ENCODE measurements at regions not wholly inside any gene's neighbourhood (a gene's known extent, or its start where the extent isn't known, plus 50 kb on each side); places are given as distances from the start of the nearest gene placed in this dataset.
"Not testable (repeated sequence)": the region's sequence is repeated elsewhere in the genome, so short reads cannot be mapped to it uniquely, and the experiment has no call there.

GRCh38 chr4:146062340-146062739 lies 113.2 kb upstream of the LSM6 start:
- DNase-seq, result no peak
- peaks cover 5% of the 10 kb centered on the region for H3K9me3 Mint-ChIP-seq
- no peak overlapping the region for H3K27ac Mint-ChIP-seq
- H3K4me1 Mint-ChIP-seq, result no peaks in the 10 kb centered on the region
- ChIA-PET POLR2A (no interaction called here), CTCF (interaction anchor here (1.3 kb wide), 1 partner anchor 12 kb away, joined by 3 read pairs; no protein-coding TSS in a partner anchor)
- H3K27me3 Mint-ChIP-seq, result peaks cover 9% of the 10 kb centered on the region
- H3K36me3 Mint-ChIP-seq (ENCODE audit: low read depth), result no peaks in the 10 kb centered on the region
- no peak overlapping the region for H3K4me3 Mint-ChIP-seq

DNA sequence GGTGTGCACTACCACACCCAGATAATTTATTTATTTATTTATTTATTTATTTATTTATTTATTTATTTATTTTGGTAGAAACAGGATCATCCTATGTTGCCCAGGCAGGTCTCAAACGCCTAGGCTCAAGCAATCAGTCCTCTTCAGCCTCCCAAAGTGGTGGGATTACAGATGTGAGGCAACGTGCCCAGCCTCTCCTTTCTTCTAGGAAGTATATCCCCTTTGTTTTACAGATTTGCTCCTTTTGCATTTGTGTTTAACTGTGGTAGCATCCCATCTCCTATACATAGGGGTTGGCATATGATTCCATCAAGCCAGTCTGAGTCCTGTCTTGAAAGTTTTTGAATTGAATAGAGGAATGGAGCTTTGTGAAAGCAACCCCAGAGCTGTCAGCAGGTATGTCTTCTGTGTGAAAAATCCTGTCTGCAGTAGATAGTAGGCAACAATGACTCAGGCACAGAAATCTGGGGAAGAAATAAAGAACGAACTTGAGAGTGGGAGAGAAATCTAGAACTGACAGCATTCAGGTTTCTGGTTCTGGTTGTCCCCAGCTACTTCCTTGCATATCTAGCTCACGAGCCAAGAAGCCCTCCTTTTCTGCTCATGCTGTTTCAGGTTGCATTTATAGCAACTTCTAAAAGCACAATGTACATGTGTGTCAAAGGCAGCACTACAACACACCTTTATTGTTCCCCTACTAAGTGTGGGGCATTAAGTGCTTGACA lies 113.7 kb upstream of the LSM6 start:
- no peak overlapping the region for H3K27ac Mint-ChIP-seq
- no peaks in the 10 kb centered on the region for H3K36me3 Mint-ChIP-seq (ENCODE audit: low read depth)

DNA sequence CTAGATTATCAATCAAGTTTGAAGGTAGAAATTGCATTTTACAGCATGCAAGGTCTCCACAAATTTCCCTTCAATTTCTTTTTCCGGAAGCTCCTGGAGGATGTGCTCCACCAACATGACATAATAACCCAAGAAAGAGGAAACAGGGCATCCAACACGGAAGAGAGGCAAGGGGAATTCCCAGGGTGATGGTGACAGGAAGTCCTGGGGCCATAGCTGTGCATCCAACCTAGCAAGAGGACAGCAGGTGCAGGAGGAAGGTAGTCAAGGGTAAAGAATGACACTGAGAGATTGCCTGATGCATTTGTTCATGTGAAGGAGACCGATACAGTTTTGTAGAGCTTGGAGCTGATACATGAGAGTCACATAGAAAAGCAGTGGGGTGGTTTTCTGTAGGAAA lies 115.7 kb upstream of the LSM6 start:
- POLR2A ChIA-PET, result no interaction called here

More for the DNA sequence above, 113.7 kb upstream of the LSM6 start:
- H3K27me3 Mint-ChIP-seq, result peaks cover 9% of the 10 kb centered on the region
- CTCF ChIA-PET, result interaction anchor here (1.3 kb wide), 1 partner anchor 13 kb away, joined by 3 read pairs; no protein-coding TSS in a partner anchor
- H3K4me3 Mint-ChIP-seq, result no peak overlapping the region
- H3K4me1 Mint-ChIP-seq, result no peaks in the 10 kb centered on the region
- peaks cover 5% of the 10 kb centered on the region for H3K9me3 Mint-ChIP-seq
- POLR2A ChIA-PET, result no interaction called here
- DNase-seq, result no peak

DNA sequence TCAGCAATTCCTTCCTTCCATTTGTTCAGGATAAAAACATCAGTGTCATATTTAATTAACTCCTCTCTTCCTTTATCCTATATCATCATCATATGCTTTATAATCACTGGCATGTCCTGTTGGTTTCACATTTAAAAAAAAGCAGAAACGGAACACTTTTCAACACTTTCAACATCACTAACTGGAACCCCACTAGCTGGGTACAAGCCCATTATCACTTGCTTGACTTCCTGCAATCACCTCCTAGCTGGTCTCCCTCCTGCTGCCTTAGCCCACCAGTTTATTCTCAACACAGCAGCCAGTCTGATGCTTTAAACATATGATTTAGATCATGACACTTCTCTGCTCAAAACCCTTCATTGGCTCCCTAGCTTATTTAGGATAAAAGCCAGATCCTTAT lies 116.4 kb upstream of the LSM6 start:
- H3K9me3 Mint-ChIP-seq, result no peaks in the 10 kb centered on the region
- no peak overlapping the region for H3K27ac Mint-ChIP-seq
- ChIA-PET POLR2A (no interaction called here), CTCF (interaction anchor here (0.9 to 1.1 kb wide), 2 partner anchors 9 to 36 kb away, joined by 3 read pairs; no protein-coding TSS in a partner anchor)
- H3K27me3 Mint-ChIP-seq, result peaks cover 9% of the 10 kb centered on the region
- peaks cover 6% of the 10 kb centered on the region for H3K4me1 Mint-ChIP-seq
- no peak for DNase-seq
- no peaks in the 10 kb centered on the region for H3K36me3 Mint-ChIP-seq (ENCODE audit: low read depth)
- no peak overlapping the region for H3K4me3 Mint-ChIP-seq

More for the DNA sequence above, 115.7 kb upstream of the LSM6 start:
- no peak for DNase-seq
- no peaks in the 10 kb centered on the region for H3K4me1 Mint-ChIP-seq
- H3K27ac Mint-ChIP-seq, result no peak overlapping the region
- no peaks in the 10 kb centered on the region for H3K9me3 Mint-ChIP-seq
- CTCF ChIA-PET, result interaction anchor here (1.1 kb wide), 1 partner anchor 10 kb away, joined by 3 read pairs; no protein-coding TSS in a partner anchor
- peaks cover 9% of the 10 kb centered on the region for H3K27me3 Mint-ChIP-seq
- H3K36me3 Mint-ChIP-seq (ENCODE audit: low read depth), result no peaks in the 10 kb centered on the region
- H3K4me3 Mint-ChIP-seq, result no peak overlapping the region

- Mint-ChIP-seq H3K27me3 (peaks cover 9% of the 10 kb centered on the region), H3K4me3 (no peak overlapping the region), H3K36me3 (ENCODE audit: low read depth) (no peaks in the 10 kb centered on the region), H3K27ac (no peak overlapping the region), H3K9me3 (no peaks in the 10 kb centered on the region), H3K4me1 (peaks cover 6% of the 10 kb centered on the region)
- ChIA-PET CTCF (interaction anchor here (0.9 to 1.1 kb wide), 2 partner anchors 9 to 37 kb away, joined by 3 read pairs; no protein-coding TSS in a partner anchor), POLR2A (no interaction called here)
- no peak for DNase-seq
Observed at GRCh38 chr4:146058531-146058930, 117.0 kb upstream of the LSM6 start.

DNA sequence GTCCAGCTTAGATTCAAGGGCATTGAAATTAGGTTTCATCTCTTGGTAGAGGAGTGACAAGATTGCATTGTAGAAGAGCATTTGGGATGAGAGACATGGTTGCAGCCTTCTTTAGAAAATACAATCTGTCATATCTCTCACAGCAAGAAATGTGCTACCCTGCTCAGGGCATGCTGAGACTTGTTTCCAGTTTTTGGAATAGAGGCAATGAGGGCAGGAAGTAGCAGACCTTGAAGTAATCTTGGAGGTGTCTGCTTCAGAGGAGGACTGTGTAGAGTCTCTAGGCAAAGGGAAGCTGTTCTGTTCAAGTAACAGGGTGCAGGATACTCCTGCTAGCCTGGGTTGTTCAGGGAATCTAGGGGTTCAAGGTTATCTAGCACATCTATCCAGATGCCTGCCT lies 116.1 kb upstream of the ZNF827 start:
- no peaks in the 10 kb centered on the region for H3K27me3 Mint-ChIP-seq
- no peak for DNase-seq
- no peak overlapping the region for H3K4me3 Mint-ChIP-seq
- no peaks in the 10 kb centered on the region for H3K9me3 Mint-ChIP-seq
- H3K4me1 Mint-ChIP-seq, result peaks cover 6% of the 10 kb centered on the region
- no peak overlapping the region for H3K27ac Mint-ChIP-seq
- ChIA-PET POLR2A (no interaction called here), CTCF (no interaction called here)
- no peaks in the 10 kb centered on the region for H3K36me3 Mint-ChIP-seq (ENCODE audit: low read depth)

GRCh38 chr4:146053891-146054290 lies 115.3 kb upstream of the ZNF827 start:
- CTCF ChIA-PET, result no interaction called here
- no peaks in the 10 kb centered on the region for H3K9me3 Mint-ChIP-seq
- POLR2A ChIA-PET, result no interaction called here
- DNase-seq, result no peak
- H3K27me3 Mint-ChIP-seq, result no peaks in the 10 kb centered on the region
- H3K4me3 Mint-ChIP-seq, result no peak overlapping the region
- no peak overlapping the region for H3K27ac Mint-ChIP-seq
- H3K36me3 Mint-ChIP-seq (ENCODE audit: low read depth), result no peaks in the 10 kb centered on the region
- H3K4me1 Mint-ChIP-seq, result peaks cover 6% of the 10 kb centered on the region

GRCh38 chr4:146051728-146052391 lies 113.2 kb upstream of the ZNF827 start:
- peaks cover 4% of the 10 kb centered on the region for H3K9me3 Mint-ChIP-seq
- H3K4me1 Mint-ChIP-seq, result peaks cover 6% of the 10 kb centered on the region
- no peak overlapping the region for H3K4me3 Mint-ChIP-seq
- ChIA-PET POLR2A (no interaction called here), CTCF (no interaction called here)
- no peak for DNase-seq
- no peaks in the 10 kb centered on the region for H3K27me3 Mint-ChIP-seq
- H3K27ac Mint-ChIP-seq, result no peak overlapping the region
- no peaks in the 10 kb centered on the region for H3K36me3 Mint-ChIP-seq (ENCODE audit: low read depth)

DNA sequence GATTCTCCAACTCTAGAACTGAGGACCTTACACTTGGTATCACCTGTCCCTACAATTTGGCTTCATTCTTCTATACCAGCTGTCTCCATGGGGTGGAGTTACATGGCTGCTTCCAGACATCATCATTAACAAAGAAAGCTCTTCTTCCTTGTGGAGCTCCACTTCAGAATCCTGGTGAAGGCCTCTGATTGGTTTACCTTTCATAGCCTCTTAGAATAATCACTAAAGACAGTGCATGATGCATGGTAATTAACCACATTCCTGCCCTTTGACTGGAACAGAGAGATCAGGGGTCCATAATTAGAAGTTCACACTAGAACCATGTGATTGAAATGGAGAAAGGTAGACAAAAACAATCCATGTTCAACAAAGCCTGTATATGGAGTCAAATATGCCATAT lies 112.6 kb upstream of the ZNF827 start:
- ChIA-PET POLR2A (no interaction called here), CTCF (no interaction called here)
- Mint-ChIP-seq H3K27me3 (no peaks in the 10 kb centered on the region), H3K4me1 (peaks cover 6% of the 10 kb centered on the region), H3K9me3 (peaks cover 4% of the 10 kb centered on the region), H3K36me3 (ENCODE audit: low read depth) (no peaks in the 10 kb centered on the region), H3K27ac (no peak overlapping the region), H3K4me3 (no peak overlapping the region)
- no peak for DNase-seq

DNA sequence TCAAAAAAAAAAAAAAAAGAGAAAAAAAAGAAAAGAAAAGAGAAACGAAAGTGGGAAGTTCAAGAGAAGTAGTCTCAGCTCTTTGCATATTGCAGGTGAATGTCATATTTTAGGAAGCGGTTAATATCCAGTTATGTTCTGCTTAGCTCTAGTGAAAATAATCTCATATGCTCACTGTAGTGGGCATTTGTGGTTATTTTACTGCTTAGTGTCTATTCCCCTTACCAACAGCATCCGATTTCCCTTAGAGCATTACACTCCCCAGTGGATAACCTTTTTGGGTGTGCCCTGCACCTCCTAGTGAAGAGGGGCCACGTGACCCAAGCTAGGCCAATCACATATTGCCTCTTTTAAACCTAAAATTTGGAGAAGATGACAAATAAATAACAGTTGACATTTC lies 111.2 kb upstream of the ZNF827 start:
- DNase-seq, result no peak
- POLR2A ChIA-PET, result no interaction called here
- no peak overlapping the region for H3K4me3 Mint-ChIP-seq
- H3K4me1 Mint-ChIP-seq, result peaks cover 6% of the 10 kb centered on the region
- peaks cover 4% of the 10 kb centered on the region for H3K9me3 Mint-ChIP-seq
- no peak overlapping the region for H3K27ac Mint-ChIP-seq
- no peaks in the 10 kb centered on the region for H3K36me3 Mint-ChIP-seq (ENCODE audit: low read depth)
- H3K27me3 Mint-ChIP-seq, result peaks cover 8% of the 10 kb centered on the region
- CTCF ChIA-PET, result interaction anchor here (0.7 to 1.6 kb wide), 4 partner anchors 9 to 1218 kb away, joined by 3 to 4 read pairs (median 3); no protein-coding TSS in a partner anchor

DNA sequence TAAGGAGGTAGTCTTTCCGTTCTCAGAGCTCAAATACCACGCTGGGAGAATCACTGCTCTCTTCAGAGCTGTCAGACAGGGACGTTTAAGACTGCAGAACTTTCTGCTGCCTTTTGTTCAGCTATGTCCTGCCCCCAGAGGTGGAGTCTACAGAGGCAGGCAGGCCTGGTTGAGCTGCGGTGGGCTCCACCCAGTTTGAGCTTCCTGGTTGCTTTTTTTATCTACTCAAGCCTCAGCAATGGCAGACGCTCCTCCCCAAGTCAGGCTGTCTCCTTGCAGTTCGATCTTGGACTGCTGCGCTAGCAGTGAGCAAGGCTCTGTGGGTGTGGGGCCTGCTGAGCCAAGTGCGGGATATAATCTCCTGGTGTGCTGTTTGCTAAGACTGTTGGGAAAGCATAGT lies 109.1 kb upstream of the ZNF827 start:
- H3K27ac Mint-ChIP-seq; CTCF ChIA-PET; H3K4me1 Mint-ChIP-seq; H3K36me3 Mint-ChIP-seq (ENCODE audit: low read depth); DNase-seq; H3K9me3 Mint-ChIP-seq; POLR2A ChIA-PET; H3K4me3 Mint-ChIP-seq: not testable (repeated sequence)
- H3K27me3 Mint-ChIP-seq, result peaks cover 12% of the 10 kb centered on the region

GRCh38 chr4:146041139-146042004 lies 102.7 kb upstream of the ZNF827 start:
- CTCF ChIA-PET, result no interaction called here
- no peak for DNase-seq
- Mint-ChIP-seq H3K36me3 (ENCODE audit: low read depth) (no peaks in the 10 kb centered on the region), H3K27me3 (peaks cover 12% of the 10 kb centered on the region), H3K9me3 (no peaks in the 10 kb centered on the region), H3K27ac (no peak overlapping the region), H3K4me3 (no peak overlapping the region), H3K4me1 (no peaks in the 10 kb centered on the region)
- POLR2A ChIA-PET, result no interaction called here

GRCh38 chr4:146040623-146041022 lies 102.0 kb upstream of the ZNF827 start:
- Mint-ChIP-seq H3K36me3 (ENCODE audit: low read depth) (no peaks in the 10 kb centered on the region), H3K27me3 (peaks cover 10% of the 10 kb centered on the region), H3K9me3 (peaks cover 2% of the 10 kb centered on the region), H3K4me3 (no peak overlapping the region), H3K4me1 (no peaks in the 10 kb centered on the region), H3K27ac (no peak overlapping the region)
- ChIA-PET POLR2A (interaction anchor here (0.5 kb wide), 1 partner anchor 370 kb away, joined by 3 read pairs; no protein-coding TSS in a partner anchor), CTCF (no interaction called here)
- DNase-seq, result no peak
